Right lung (tissue), 2 donors: ENCODE measurements at regions not wholly inside any gene's neighbourhood (a gene's known extent, or its start where the extent isn't known, plus 50 kb on each side); places are given as distances from the start of the nearest gene placed in this dataset.

ENCODE experiments used
- DNase-seq, 2 donors: peaks; one replicate each; pipeline ENCODE4 v3.0.0-alpha.2; 2013

GRCh38 chr3:177300842-177301241 is 103.6 kb upstream of the TBL1XR1 start:
- DNase-seq: no peak

- DNase-seq: no peak
Observed at GRCh38 chr3:177306252-177306651, 109.0 kb upstream of the TBL1XR1 start.

DNA sequence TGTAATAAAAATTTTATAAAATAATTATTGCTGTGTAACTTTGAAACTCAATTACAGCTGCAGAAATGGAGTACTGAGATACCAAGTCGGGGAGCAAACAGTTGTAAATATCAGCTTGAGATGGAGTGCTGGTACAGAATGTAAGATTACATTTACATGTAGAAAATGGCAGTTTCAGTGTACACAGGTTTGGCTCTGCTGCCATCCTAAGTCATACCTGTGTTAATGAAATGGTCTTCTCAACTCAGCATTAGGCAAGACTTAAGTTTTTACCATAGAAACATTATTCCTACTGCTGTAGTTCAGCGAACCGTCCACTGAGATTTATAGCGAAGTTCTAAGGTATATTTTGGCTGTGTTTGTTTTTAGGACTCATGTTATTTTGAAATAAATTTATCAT is 110.1 kb upstream of the TBL1XR1 start:
- no peak for DNase-seq

- DNase-seq: no peak
Observed at GRCh38 chr3:177307826-177308225, 110.5 kb upstream of the TBL1XR1 start.

- DNase-seq: no peak
Observed at GRCh38 chr3:177308286-177308685, 111.0 kb upstream of the TBL1XR1 start.

DNA sequence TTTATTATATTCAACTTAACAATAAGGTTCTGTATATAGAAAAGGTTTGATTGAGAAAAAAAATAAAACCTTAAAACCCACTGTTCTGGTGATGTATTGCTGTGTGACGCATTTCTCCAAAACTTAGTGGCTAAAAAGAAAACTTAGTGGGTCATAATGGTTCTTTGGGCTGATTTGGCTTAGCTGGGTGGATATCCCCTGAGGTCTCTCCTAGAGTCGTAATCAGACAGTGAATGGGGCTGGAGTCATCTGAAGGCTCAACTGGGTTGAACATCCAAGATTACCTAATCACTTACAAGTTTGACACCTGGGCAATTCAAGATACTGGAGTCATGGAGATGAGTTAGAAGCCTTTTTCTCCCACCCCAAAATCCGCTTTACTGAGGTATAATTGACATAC is 111.6 kb upstream of the TBL1XR1 start:
- DNase-seq: no peak

DNA sequence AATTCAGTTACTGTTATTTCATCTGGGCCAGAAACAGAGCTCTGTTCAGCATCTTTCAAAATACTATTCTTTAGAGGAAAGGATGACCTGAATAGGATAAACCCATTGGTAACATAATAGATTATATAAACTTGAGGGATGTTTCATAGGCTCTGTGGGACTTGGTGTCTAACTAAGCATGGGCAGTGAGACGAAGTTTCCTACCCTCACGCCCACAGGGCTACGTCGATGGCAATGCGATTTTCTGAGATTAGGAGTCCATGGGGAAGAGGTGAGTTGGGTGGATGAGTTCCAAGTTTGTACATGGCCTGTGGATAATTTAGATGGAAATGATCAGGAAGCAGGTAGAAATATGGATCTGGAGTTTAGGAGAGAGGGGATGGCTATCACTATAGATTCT is 115.2 kb upstream of the TBL1XR1 start:
- no peak for DNase-seq

DNA sequence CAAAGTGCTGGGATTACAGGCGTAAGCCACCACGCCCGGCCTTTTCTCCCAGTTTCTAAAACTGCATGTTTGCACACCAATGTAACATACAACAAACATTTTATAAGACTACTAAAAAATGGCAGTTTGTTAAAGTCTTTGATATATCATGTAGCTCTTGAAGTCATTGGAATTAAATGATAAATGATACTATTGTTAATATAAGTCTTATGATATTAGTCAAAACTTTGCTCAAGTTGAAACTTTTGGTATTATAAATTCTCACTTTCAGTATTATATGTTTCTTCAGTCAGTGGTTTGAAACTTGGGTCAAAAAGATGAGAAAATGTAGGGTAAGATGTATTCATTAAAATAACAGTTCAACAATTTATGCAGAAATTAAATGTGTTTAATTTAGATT is 117.6 kb upstream of the TBL1XR1 start:
- no peak for DNase-seq

- DNase-seq: no peak
Observed at GRCh38 chr3:177317247-177317646, 120.0 kb upstream of the TBL1XR1 start.

GRCh38 chr3:177318559-177318958 is 121.3 kb upstream of the TBL1XR1 start:
- DNase-seq: no peak

GRCh38 chr3:177320765-177321247 is 123.5 kb upstream of the TBL1XR1 start:
- DNase-seq: no peak

GRCh38 chr3:177321819-177322218 is 124.5 kb upstream of the TBL1XR1 start:
- no peak for DNase-seq

- no peak for DNase-seq
Observed at GRCh38 chr3:177322881-177323280, 125.6 kb upstream of the TBL1XR1 start.

- DNase-seq: no peak
Observed at GRCh38 chr3:177329854-177330253, 132.6 kb upstream of the TBL1XR1 start.

DNA sequence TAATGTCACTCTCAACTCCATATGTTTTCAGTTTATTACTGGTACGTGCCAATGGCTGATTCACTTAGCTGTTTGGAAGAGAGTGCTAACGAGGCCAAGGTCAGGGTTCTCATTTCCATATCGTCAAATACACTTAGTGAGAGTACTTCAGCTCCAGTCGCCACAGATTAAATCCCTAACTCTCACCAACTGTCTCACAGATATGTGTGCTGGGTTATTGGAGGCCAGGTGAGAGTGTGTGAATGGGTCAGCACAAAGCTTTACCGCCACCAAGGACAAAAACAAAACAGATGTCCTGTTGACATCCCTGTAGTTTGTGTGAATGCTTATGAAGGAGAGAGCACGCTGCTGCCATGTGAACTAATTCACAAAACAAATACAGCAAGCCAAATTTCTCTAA is 133.5 kb upstream of the TBL1XR1 start:
- no peak for DNase-seq

- no peak for DNase-seq
Observed at GRCh38 chr3:177331203-177331835, 134.0 kb upstream of the TBL1XR1 start.

DNA sequence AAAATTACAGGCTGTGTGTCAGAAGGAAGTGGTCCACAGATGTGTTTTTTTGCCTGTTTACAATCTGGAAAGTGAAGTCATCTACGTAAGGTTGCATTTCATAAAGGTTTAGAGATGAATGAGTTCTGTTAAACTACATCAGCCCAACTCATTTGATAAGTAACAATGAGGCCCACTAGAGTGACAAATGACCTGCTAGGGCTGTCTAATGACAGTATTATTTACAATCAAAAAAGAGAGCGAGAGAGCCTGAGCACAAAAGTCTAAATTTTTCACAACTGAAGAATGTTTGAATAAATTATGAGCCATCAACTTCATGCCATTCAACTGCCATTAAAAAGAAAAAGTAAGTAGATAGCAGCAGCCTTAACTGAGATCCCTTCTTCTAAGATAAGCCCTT is 135.7 kb upstream of the TBL1XR1 start:
- DNase-seq: no peak

- DNase-seq: no peak
Observed at GRCh38 chr3:177333533-177334520, 136.5 kb upstream of the TBL1XR1 start.

- DNase-seq: no peak
Observed at GRCh38 chr3:177334803-177335202, 137.5 kb upstream of the TBL1XR1 start.

GRCh38 chr3:177335728-177336127 is 138.4 kb upstream of the TBL1XR1 start:
- DNase-seq: no peak

DNA sequence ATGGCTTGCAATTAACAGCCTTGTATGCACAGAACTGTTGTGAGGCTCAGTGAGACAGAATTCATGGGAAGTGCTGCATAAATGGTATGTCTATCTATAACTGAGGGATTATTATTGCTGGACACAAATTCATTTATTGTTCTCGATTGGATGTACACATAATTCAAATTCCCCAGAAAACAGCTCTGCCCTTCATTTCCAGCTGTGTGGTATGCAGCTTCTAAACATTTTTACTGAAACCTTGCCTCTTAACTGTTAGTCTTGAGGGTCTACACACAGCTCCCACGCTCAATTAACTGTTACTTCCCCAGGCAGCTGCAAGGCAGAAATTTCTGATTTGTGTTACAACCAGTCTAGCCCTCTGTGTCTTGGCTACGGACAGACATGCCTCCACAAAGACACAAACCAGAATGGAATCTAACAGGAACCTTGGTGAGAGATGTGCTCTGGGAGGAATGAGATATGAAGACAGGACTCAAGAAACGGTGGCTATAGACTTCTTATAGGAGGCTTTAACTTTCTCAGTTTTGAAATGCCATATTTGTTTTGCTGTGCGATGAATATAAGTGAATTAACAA is 139.7 kb upstream of the TBL1XR1 start:
- no peak for DNase-seq

- no peak for DNase-seq
Observed at GRCh38 chr3:177337541-177338331, 140.5 kb upstream of the TBL1XR1 start.
